Astrocyte of the spinal cord (primary cell): ENCODE measurements at regions not wholly inside any gene's neighbourhood (a gene's known extent, or its start where the extent isn't known, plus 50 kb on each side); places are given as distances from the start of the nearest gene placed in this dataset.

Experiments
- DNase-seq: peaks from one replicate; pipeline ENCODE4 v3.0.0; 2011; ENCODE audit warnings: low read depth, low spot score
- H3K4me3 ChIP-seq: 2 replicates; pipeline ENCODE4 v1.5.1; 2011; ENCODE audit warnings: low read depth, mild to moderate bottlenecking, low read length, moderate library complexity
- in situ Hi-C: cut with HindIII; loops from 2 replicates; pipeline ENCODE4 v1.10.0; 2017; ENCODE audit warnings: low sequenced_read_pairs
- TF ChIP-seq, protein P1 (sequence below): IDR thresholded peaks from 2 replicates; pipeline ENCODE4 v1.5.1; 2012; ENCODE audit warnings: low read depth, mild to moderate bottlenecking, low read length, inconsistent platforms

DNA sequence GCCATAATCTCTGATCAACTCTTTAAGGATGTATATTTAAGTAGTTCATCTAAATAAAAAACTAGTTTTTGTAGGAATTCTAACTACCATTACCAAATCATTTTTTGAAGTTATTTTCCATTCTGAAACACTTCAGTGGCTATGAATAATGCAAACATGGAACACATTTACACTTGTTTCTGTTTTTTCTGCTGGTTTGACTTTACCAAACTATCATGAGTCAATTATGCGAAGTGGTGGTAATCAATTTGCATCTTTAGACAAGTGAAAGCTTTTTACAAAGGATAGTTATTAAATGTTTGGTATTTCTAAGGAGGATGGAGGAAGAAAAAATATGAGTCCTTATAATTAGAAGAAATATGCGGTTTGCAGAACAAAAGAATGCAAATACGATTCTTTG, 202.0 kb upstream of the MMADHC start:
- no peak overlapping the region for H3K4me3 ChIP-seq
- no peak for DNase-seq
- TF ChIP-seq, protein P1, sequence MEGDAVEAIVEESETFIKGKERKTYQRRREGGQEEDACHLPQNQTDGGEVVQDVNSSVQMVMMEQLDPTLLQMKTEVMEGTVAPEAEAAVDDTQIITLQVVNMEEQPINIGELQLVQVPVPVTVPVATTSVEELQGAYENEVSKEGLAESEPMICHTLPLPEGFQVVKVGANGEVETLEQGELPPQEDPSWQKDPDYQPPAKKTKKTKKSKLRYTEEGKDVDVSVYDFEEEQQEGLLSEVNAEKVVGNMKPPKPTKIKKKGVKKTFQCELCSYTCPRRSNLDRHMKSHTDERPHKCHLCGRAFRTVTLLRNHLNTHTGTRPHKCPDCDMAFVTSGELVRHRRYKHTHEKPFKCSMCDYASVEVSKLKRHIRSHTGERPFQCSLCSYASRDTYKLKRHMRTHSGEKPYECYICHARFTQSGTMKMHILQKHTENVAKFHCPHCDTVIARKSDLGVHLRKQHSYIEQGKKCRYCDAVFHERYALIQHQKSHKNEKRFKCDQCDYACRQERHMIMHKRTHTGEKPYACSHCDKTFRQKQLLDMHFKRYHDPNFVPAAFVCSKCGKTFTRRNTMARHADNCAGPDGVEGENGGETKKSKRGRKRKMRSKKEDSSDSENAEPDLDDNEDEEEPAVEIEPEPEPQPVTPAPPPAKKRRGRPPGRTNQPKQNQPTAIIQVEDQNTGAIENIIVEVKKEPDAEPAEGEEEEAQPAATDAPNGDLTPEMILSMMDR, result no peak
- in situ Hi-C loops, result no loop called here

DNA sequence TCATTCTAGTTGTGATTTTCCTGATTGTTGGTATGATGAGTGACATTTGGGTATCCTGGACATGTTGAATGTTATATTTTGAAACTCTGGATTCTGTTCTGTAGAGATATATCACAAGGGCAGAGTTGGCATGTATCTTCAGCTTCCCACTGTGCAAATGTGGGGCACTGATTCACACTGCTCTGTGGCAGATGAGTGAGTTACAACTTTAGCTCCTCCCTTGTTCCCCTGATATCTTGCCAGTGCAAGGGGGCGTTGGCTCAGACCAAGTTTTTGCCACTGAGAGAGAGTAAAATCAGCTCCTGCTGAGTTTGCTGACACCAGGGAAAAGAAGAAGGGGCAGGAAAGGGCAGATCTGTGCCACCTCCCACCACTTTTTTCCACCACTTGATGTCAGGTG, 199.6 kb upstream of the MMADHC start:
- in situ Hi-C loops, result no loop called here
- TF ChIP-seq, protein P1, result no peak
- no peak for DNase-seq
- no peak overlapping the region for H3K4me3 ChIP-seq

DNA sequence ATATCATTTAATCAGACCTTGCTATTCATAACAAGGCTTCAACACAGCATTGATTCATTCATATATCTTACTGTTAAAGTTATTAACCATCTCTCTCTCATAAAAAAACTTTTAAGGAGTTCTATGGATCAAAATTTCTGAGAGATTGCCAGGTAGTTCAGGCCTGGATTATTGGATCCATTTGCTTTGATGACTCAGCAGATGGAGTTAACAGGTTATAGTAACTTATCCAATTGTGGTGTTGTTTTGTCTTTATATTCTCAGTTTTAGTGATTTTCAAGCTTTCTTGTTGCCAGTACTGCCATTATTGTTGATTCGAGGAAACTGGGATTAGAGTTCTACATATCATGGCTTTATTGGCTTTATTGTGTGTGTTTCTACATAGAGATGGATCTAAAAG, 195.7 kb upstream of the MMADHC start:
- in situ Hi-C loops, result no loop called here
- DNase-seq, result no peak
- H3K4me3 ChIP-seq, result no peak overlapping the region
- TF ChIP-seq, protein P1, result no peak

DNA sequence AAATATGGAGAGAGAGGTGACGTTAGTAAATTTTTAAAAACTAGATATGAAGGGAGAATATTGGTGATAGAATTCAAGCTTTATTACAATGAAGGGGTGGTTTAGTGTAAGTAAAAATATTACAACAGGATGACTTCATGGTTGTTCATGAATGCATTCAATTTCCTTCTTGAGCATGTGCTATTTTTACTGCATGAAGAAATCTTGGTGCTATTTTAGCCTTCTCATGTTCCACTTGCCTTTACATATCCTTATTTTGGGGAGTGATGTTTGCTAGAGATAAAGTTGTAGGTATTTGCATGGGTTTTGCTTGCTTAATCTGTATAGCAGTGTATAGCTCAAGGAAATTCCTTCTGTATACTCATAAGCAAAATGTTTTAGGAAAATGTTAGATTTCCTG, 195.0 kb upstream of the MMADHC start:
- H3K4me3 ChIP-seq, result no peak overlapping the region
- DNase-seq, result no peak
- TF ChIP-seq, protein P1, result no peak
- in situ Hi-C loops, result no loop called here

DNA sequence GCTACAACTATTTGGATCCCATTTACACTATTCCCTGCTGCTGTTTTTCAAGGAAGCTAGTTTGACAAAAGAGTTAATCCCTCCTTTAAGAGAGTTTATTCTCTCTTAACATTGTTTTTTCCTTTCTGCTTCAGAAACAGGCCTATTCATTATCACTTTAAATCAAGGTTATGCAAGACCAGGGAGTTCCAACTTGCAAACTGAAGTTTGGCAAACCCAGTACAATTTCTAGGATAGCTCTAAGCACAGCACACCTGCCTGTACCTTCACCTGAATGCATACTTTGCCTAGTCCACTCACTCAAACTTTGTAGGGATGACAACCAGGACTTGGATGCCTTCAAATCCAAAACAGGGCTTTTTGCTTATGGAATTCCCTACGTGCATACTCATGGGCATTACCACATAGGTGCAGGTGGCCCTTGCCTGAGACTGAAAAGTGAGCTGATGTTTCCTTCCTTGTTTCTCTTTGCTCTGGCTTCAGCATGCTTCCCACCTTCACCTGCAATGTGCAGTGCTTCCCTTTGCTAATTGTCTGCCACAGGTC, 193.8 kb upstream of the MMADHC start:
- in situ Hi-C loops, result no loop called here
- DNase-seq, result no peak
- TF ChIP-seq, protein P1, result no peak
- no peak overlapping the region for H3K4me3 ChIP-seq

DNA sequence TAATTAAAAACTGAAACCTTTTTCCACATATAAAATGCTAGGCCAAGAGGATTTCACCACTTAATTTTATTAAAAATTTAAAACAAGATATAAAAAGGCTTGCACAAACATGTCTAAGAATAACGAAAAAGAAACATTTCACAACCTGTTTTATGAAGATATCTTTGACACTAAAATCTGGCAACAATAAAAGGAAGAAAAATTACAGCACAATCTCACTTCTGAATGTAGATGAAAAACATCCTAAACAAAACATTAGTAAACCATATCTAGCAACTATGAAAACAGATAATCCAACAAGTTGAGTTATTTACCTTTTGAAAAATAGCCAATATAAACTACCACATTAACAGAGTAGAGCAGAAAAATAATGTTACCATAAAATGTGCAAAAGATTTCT, 185.4 kb upstream of the MMADHC start:
- in situ Hi-C loops, result no loop called here
- TF ChIP-seq, protein P1, result no peak
- H3K4me3 ChIP-seq, result no peak overlapping the region
- DNase-seq, result no peak
